ENCODE measurements at regions not wholly inside any gene's neighbourhood (a gene's known extent, or its start where the extent isn't known, plus 50 kb on each side); places are given as distances from the start of the nearest gene placed in this dataset.
A peak's percentile ranks its signal among the peaks of the same experiment; 100 is the strongest.

GRCh38 chr13:109384491-109385241, 401.7 kb downstream of the IRS2 start:
- Mint-ChIP-seq H3K27me3 (ENCODE audit: low read depth) (no peaks in the 10 kb centered on the region), H3K9me3 (peaks cover 2% of the 10 kb centered on the region), H3K36me3 (ENCODE audit: low read depth) (no peaks in the 10 kb centered on the region), H3K4me3 (no peak overlapping the region), H3K4me1 (peaks cover 33% of the 10 kb centered on the region), H3K27ac (ENCODE audit: unreplicated experiment) (no peak overlapping the region)
- TF ChIP-seq, protein P1, sequence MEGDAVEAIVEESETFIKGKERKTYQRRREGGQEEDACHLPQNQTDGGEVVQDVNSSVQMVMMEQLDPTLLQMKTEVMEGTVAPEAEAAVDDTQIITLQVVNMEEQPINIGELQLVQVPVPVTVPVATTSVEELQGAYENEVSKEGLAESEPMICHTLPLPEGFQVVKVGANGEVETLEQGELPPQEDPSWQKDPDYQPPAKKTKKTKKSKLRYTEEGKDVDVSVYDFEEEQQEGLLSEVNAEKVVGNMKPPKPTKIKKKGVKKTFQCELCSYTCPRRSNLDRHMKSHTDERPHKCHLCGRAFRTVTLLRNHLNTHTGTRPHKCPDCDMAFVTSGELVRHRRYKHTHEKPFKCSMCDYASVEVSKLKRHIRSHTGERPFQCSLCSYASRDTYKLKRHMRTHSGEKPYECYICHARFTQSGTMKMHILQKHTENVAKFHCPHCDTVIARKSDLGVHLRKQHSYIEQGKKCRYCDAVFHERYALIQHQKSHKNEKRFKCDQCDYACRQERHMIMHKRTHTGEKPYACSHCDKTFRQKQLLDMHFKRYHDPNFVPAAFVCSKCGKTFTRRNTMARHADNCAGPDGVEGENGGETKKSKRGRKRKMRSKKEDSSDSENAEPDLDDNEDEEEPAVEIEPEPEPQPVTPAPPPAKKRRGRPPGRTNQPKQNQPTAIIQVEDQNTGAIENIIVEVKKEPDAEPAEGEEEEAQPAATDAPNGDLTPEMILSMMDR (conservative IDR thresholded peaks at IDR 0.05): no peak
- no peak for DNase-seq (ENCODE audit: low read depth, low spot score)

DNA sequence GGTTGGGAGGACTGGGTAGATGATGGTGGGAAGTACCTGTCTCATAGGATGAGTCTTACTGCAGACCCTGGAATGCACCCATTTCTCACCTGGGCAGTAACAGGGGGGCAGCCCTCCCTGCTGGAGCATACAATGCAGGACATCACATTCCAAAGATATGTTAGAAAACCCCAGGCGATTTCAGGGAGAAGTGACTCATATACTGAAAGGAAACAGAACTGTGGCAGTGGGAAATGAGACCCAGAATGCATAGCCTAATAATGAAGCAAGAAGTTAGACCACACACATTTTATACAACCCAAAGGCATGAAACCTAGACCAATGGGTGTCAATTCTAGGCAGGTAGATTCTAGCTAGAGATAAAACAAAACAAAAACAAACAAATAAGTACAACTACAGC, 402.7 kb downstream of the IRS2 start:
- H3K36me3 Mint-ChIP-seq (ENCODE audit: low read depth): no peaks in the 10 kb centered on the region
- DNase-seq (ENCODE audit: low read depth, low spot score): no peak
- no peak overlapping the region for H3K27ac Mint-ChIP-seq (ENCODE audit: unreplicated experiment)
- H3K4me1 Mint-ChIP-seq: peaks cover 32% of the 10 kb centered on the region
- no peak overlapping the region for H3K4me3 Mint-ChIP-seq
- TF ChIP-seq, protein P1 (conservative IDR thresholded peaks at IDR 0.05): no peak
- H3K27me3 Mint-ChIP-seq (ENCODE audit: low read depth): no peaks in the 10 kb centered on the region
- peaks cover 6% of the 10 kb centered on the region for H3K9me3 Mint-ChIP-seq

DNA sequence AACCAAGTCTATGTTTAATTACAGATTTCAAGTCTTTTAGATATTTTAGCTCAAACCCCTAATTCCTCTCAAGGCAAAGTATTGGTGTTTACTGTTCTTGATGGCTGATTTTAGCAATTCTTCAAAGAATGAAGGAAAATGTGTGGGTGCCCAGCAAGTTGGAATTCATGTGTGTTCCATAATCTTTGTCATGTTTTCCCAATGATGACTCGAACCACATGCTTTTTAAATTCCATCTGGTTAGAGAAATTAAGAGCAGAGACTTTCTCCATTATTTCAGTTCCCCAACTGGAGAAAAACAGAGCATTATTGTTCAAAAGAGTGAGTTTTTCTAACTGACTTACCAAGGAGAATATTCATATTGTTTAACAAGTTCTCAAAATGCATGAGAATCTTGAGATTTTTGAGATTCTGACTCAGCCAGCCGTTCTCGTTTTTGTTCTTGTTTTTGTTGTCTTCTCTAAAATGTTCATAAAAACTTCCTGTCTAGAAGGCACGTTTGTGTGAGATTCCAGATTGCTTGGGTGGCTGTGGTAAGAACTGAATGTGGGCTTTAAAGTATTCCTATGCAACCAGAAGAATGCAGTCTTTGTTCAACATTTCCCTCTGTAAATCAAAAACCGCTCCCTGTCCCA, 404.7 kb downstream of the IRS2 start:
- Mint-ChIP-seq H3K4me1 (peaks cover 39% of the 10 kb centered on the region), H3K27me3 (ENCODE audit: low read depth) (no peaks in the 10 kb centered on the region), H3K27ac (ENCODE audit: unreplicated experiment) (peak overlapping the region; percentile 48), H3K9me3 (peaks cover 6% of the 10 kb centered on the region), H3K36me3 (ENCODE audit: low read depth) (no peaks in the 10 kb centered on the region), H3K4me3 (peak overlapping the region; percentile 7)
- TF ChIP-seq, protein P1 (conservative IDR thresholded peaks at IDR 0.05): no peak
- DNase-seq (ENCODE audit: low read depth, low spot score): no peak

GRCh38 chr13:109380457-109380856, 405.9 kb downstream of the IRS2 start:
- H3K9me3 Mint-ChIP-seq: peaks cover 6% of the 10 kb centered on the region
- no peaks in the 10 kb centered on the region for H3K36me3 Mint-ChIP-seq (ENCODE audit: low read depth)
- no peaks in the 10 kb centered on the region for H3K27me3 Mint-ChIP-seq (ENCODE audit: low read depth)
- no peak overlapping the region for H3K4me3 Mint-ChIP-seq
- H3K4me1 Mint-ChIP-seq: peaks cover 39% of the 10 kb centered on the region
- TF ChIP-seq, protein P1 (conservative IDR thresholded peaks at IDR 0.05): no peak
- H3K27ac Mint-ChIP-seq (ENCODE audit: unreplicated experiment): no peak overlapping the region
- no peak for DNase-seq (ENCODE audit: low read depth, low spot score)

- Mint-ChIP-seq H3K27me3 (ENCODE audit: low read depth) (no peaks in the 10 kb centered on the region), H3K27ac (ENCODE audit: unreplicated experiment) (peak overlapping the region; percentile 83), H3K36me3 (ENCODE audit: low read depth) (no peaks in the 10 kb centered on the region), H3K4me1 (peaks cover 40% of the 10 kb centered on the region), H3K4me3 (no peak overlapping the region), H3K9me3 (peaks cover 6% of the 10 kb centered on the region)
- TF ChIP-seq, protein P1 (conservative IDR thresholded peaks at IDR 0.05): no peak
- no peak for DNase-seq (ENCODE audit: low read depth, low spot score)
These were observed 406.5 kb downstream of the IRS2 start for GRCh38 chr13:109379930-109380329.

All from neural crest cell (in vitro differentiated cells).